ENCODE measurements at regions not wholly inside any gene's neighbourhood (a gene's known extent, or its start where the extent isn't known, plus 50 kb on each side); places are given as distances from the start of the nearest gene placed in this dataset.
"Not testable (repeated sequence)": the region's sequence is repeated elsewhere in the genome, so short reads cannot be mapped to it uniquely, and the experiment has no call there.

DNA sequence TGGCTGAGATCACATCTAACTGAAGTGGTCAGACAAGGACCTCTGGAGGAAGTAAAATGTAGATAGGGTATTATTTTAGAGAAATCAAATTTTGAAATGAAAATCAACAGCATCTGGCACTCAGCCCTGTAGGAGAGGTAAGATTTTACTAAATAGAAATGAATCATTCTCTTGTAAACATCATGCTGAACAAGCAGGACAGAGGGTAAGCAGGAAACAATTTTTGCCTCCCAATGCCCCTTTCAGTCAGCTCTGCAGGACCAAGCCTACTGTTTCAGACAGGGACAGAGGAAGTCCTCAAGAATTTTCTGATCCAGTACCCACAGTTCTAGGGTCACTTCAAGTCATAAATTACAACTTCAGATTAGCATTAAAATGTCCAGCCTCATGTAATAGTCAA lies 190.1 kb downstream of the ESM1 start:
- H3K27ac Mint-ChIP-seq = no peak overlapping the region
- H3K4me3 Mint-ChIP-seq = no peak overlapping the region
- ChIA-PET POLR2A (interaction anchor here (1.1 kb wide), 1 partner anchor 149 kb away, joined by 4 read pairs; no protein-coding TSS in a partner anchor), CTCF (interaction anchor here (0.9 kb wide), 1 partner anchor 50 kb away, joined by 4 read pairs; no protein-coding TSS in a partner anchor)
- no peaks in the 10 kb centered on the region for H3K36me3 Mint-ChIP-seq (ENCODE audit: low read depth)
- DNase-seq (no peak), ATAC-seq (ENCODE audit: low read depth) (no peak)
- intact Hi-C loops (cut with micrococcal nuclease) = loop anchor here (5.0 kb wide), 1 partner anchor 33 kb away; no protein-coding TSS in a partner anchor
- TF ChIP-seq, protein P1, sequence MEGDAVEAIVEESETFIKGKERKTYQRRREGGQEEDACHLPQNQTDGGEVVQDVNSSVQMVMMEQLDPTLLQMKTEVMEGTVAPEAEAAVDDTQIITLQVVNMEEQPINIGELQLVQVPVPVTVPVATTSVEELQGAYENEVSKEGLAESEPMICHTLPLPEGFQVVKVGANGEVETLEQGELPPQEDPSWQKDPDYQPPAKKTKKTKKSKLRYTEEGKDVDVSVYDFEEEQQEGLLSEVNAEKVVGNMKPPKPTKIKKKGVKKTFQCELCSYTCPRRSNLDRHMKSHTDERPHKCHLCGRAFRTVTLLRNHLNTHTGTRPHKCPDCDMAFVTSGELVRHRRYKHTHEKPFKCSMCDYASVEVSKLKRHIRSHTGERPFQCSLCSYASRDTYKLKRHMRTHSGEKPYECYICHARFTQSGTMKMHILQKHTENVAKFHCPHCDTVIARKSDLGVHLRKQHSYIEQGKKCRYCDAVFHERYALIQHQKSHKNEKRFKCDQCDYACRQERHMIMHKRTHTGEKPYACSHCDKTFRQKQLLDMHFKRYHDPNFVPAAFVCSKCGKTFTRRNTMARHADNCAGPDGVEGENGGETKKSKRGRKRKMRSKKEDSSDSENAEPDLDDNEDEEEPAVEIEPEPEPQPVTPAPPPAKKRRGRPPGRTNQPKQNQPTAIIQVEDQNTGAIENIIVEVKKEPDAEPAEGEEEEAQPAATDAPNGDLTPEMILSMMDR (IDR thresholded peaks at IDR 0.05) = no peak
- H3K9me3 Mint-ChIP-seq = no peaks in the 10 kb centered on the region
- H3K4me1 Mint-ChIP-seq = peaks cover 44% of the 10 kb centered on the region
- no peaks in the 10 kb centered on the region for H3K27me3 Mint-ChIP-seq

DNA sequence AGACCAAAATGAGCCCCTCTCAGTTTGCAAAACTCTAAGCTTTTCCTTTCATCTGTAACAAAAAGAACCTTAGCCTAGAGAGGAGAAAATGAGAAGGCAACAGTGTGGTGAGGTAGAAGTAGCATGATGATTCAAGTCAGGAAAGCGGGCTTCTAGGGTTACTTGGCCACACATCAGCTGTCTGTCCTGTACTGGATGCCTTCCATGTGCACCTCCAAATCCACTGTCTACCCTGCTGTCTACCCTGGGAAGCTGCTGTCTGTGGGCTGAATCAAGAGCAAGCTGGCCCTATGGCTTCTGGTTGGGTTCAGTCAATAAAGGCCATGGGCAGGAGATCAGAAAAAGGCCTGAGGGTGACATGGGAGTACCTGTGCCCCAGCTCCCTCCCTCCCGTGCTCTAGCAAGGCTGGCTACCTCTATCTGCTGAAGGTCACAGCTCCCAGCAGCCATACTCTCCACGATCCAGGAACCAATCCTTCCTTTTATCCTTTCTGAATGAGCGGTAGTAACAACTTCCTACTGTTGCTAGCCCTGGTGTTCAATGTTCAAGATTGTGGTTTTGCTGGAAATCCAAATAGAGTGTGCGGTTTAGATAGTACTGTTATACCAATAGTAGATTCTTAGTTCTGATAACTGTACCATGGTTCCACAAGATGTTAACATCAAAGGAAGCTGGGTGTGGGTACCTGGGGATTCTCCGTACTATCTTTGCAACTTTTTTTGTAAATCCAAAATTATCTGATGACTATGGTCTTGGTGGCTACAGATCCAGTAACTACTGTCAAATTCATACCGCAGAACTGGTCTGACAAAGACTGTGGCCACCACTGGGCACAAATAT lies 191.0 kb downstream of the ESM1 start:
- Mint-ChIP-seq H3K27ac (peak overlapping the region; percentile 46), H3K4me3 (no peak overlapping the region), H3K4me1 (peaks cover 39% of the 10 kb centered on the region), H3K9me3 (no peaks in the 10 kb centered on the region), H3K36me3 (ENCODE audit: low read depth) (no peaks in the 10 kb centered on the region), H3K27me3 (no peaks in the 10 kb centered on the region)
- intact Hi-C loops (cut with micrococcal nuclease) = no loop called here
- no peak for ATAC-seq (ENCODE audit: low read depth)
- POLR2A ChIA-PET = interaction anchor here (1.1 to 1.2 kb wide), 2 partner anchors 10 to 148 kb away, joined by 3 to 4 read pairs; no protein-coding TSS in a partner anchor
- no peak for DNase-seq
- CTCF ChIA-PET = interaction anchor here (0.9 to 1.6 kb wide), 3 partner anchors 51 to 275 kb away, joined by 3 to 7 read pairs (median 4); no protein-coding TSS in a partner anchor
- TF ChIP-seq, protein P1 (IDR thresholded peaks at IDR 0.05) = no peak

DNA sequence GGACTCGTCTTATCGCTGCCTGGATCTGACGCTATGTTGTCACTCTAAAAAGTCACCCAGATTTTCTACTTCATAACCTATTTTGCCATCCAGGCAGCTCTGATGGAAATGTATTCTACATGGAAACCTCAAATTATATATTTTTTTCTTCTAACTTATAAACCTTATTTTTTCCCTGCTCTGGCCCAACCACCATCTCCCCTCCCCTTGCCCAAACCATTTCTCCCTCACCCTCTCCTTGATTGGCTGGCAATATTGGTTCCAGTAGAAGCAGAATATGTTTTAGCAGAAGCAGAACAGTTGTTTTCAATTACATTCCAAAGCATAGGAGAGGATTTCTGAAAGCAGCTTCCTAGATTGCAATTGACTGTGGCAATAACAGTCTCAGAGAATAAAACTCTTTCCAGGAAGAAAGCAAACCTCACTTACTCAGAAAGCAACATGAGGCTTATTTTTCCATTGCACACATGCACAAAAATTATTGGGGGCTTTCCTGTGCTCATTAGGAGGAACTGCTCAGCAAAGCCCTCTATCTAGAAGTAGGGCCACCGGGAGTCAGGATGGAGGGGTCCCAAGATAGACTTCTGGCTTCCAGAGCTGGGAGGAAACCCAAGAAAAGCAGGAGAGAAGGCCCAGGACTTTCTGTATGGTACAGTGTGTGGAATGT lies 191.8 kb downstream of the ESM1 start:
- ChIA-PET POLR2A (interaction anchor here (1.2 kb wide), 1 partner anchor 11 kb away, joined by 3 read pairs; no protein-coding TSS in a partner anchor), CTCF (interaction anchor here (0.9 to 1.6 kb wide), 3 partner anchors 51 to 276 kb away, joined by 3 to 7 read pairs (median 3); partner anchors contain the start of gene SNX18)
- no peak for DNase-seq
- TF ChIP-seq, protein P1 (IDR thresholded peaks at IDR 0.05) = no peak
- ATAC-seq (ENCODE audit: low read depth) = peak; percentile 31
- H3K9me3 Mint-ChIP-seq = no peaks in the 10 kb centered on the region
- H3K4me3 Mint-ChIP-seq = no peak overlapping the region
- H3K27me3 Mint-ChIP-seq = no peaks in the 10 kb centered on the region
- H3K4me1 Mint-ChIP-seq = peaks cover 35% of the 10 kb centered on the region
- intact Hi-C loops (cut with micrococcal nuclease) = no loop called here
- peak overlapping the region; percentile 46 for H3K27ac Mint-ChIP-seq
- H3K36me3 Mint-ChIP-seq (ENCODE audit: low read depth) = no peaks in the 10 kb centered on the region

- CTCF ChIA-PET = interaction anchor here (1.2 to 1.6 kb wide), 2 partner anchors 52 to 275 kb away, joined by 3 to 7 read pairs; partner anchors contain the start of gene SNX18
- Mint-ChIP-seq H3K4me1 (peaks cover 35% of the 10 kb centered on the region), H3K27ac (peak overlapping the region; percentile 30), H3K27me3 (no peaks in the 10 kb centered on the region), H3K4me3 (no peak overlapping the region), H3K36me3 (ENCODE audit: low read depth) (no peaks in the 10 kb centered on the region), H3K9me3 (no peaks in the 10 kb centered on the region)
- TF ChIP-seq, protein P1 (IDR thresholded peaks at IDR 0.05) = no peak
- POLR2A ChIA-PET = no interaction called here
- no peak for ATAC-seq (ENCODE audit: low read depth)
- intact Hi-C loops (cut with micrococcal nuclease) = no loop called here
- DNase-seq = no peak
Observed at GRCh38 chr5:54792611-54793404, 192.6 kb downstream of the ESM1 start.

DNA sequence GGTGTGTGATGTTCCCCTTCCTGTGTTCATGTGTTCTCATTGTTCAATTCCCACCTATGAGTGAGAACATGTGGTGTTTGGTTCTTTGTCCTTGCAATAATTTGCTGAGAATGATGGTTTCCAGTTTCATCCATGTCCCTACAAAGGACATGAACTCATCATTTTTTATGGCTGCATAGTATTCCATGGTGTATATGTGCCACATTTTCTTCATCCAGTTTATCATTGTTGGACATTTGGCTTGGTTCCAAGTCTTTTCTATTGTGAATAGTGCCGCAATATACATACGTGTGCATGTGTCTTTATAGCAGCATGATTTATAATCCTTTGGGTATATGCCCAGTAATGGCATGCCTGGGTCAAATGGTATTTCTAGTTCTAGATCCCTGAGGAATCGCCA lies 197.5 kb downstream of the ESM1 start:
- not testable (repeated sequence) for H3K27ac Mint-ChIP-seq

More for the DNA sequence above, 197.5 kb downstream of the ESM1 start:
- H3K9me3 Mint-ChIP-seq; DNase-seq; H3K36me3 Mint-ChIP-seq (ENCODE audit: low read depth); H3K4me3 Mint-ChIP-seq; ATAC-seq (ENCODE audit: low read depth); CTCF ChIA-PET; H3K27me3 Mint-ChIP-seq: not testable (repeated sequence)
- H3K4me1 Mint-ChIP-seq = peaks cover 36% of the 10 kb centered on the region
- POLR2A ChIA-PET = interaction anchor here (2.0 kb wide), 1 partner anchor 56 kb away, joined by 9 read pairs; no protein-coding TSS in a partner anchor
- intact Hi-C loops (cut with micrococcal nuclease) = loop anchor here (2.0 kb wide), 1 partner anchor 271 kb away; the partner anchor contains the start of gene SNX18

Data from activated B cell treated with CpG ODN at 0.5 μM for 24 hours (primary cell).